ENCODE measurements at regions not wholly inside any gene's neighbourhood (a gene's known extent, or its start where the extent isn't known, plus 50 kb on each side); places are given as distances from the start of the nearest gene placed in this dataset.

- TF ChIP-seq HDGF (IDR thresholded peaks at IDR 0.05; ENCODE audit: borderline replicate concordance) (no peak), CTBP1 (IDR thresholded peaks at IDR 0.05; ENCODE audit: borderline replicate concordance) (no peak), FOXK2 (IDR thresholded peaks at IDR 0.05) (no peak), SP1 (IDR thresholded peaks at IDR 0.05) (no peak), ARNT (IDR thresholded peaks at IDR 0.05) (no peak), NFRKB (IDR thresholded peaks at IDR 0.05) (no peak), FOXM1 (IDR thresholded peaks at IDR 0.05; ENCODE audit: borderline replicate concordance) (no peak), SUZ12 (IDR thresholded peaks at IDR 0.05) (no peak), TARDBP (IDR thresholded peaks at IDR 0.05) (no peak), BHLHE40 (IDR thresholded peaks at IDR 0.05; ENCODE audit: borderline replicate concordance) (no peak)
Measured at GRCh38 chr13:97134364-97135095, 87.6 kb upstream of the MBNL2 start.
